NOMO-1 (cell line): ENCODE measurements at regions not wholly inside any gene's neighbourhood (a gene's known extent, or its start where the extent isn't known, plus 50 kb on each side); places are given as distances from the start of the nearest gene placed in this dataset.
"Not testable (repeated sequence)": the region's sequence is repeated elsewhere in the genome, so short reads cannot be mapped to it uniquely, and the experiment has no call there.

Source experiments
- DNase-seq, 2 experiments: peaks; one replicate each; lab custom pipeline; 2025; ENCODE audit not compliant: unreplicated experiment in 2 of 2; lab: John Stamatoyannopoulos, UW

GRCh38 chr5:111635151-111635902 lies 121.7 kb downstream of the NREP start:
- no peak for DNase-seq

GRCh38 chr5:111631328-111631727 lies 119.0 kb upstream of the STARD4 start:
- no peak for DNase-seq

GRCh38 chr5:111628901-111629300 lies 116.6 kb upstream of the STARD4 start:
- no peak for DNase-seq

- no peak for DNase-seq
Measured at GRCh38 chr5:111627862-111628261, 115.5 kb upstream of the STARD4 start.

DNA sequence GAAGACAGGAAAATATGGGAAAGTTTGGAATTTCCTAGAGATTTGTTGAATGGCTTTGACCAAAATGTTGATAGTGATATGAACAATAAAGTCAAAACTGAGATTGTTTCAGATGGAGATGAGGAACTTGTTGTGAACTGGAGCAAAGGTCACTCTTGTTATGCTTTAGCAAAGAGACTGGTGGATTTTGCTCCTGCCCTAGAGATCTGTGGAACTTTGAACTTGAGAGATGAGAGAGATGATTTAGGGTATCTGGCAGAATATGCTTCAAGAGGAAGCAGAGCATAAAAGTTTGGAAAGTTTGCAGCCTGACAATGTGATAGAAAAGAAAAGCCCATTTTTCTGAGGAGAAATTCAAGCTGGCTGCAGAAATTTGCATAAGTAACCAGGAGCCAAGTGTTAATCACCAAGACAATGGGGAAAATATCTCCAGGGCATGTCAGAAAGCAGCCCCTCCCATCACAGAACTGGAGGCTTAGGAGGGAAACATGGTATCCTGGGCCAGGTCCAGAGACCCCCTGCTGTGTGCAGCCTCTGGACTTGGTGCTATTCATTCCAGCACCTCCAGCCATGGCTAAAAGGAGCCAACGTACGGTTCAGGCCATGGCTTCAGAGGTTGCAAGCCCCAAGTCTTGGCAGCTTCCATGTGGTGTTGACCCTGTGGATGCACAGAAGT lies 114.3 kb upstream of the STARD4 start:
- no peak for DNase-seq

- DNase-seq, result no peak
Measured at GRCh38 chr5:111618623-111619271, 106.4 kb upstream of the STARD4 start.

DNA sequence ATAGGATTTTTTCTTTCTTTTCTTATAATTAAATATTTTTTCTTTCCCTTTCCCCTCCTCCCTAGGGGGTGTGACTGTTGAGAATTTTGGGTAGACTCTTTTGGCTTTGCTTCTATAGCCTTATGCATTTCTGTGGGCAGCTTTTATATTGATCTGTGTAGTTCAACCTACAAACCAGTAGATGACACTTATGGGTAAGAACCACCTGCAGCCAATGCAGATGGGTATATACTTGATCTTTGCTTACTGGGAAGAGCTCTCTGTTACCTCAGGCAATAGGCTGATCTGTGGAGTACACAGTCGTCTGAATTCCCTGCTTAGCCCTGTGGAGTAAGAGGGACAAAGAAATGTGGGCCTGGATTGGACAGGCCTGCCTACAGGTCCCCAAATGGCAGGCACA lies 102.7 kb upstream of the STARD4 start:
- no peak for DNase-seq

DNA sequence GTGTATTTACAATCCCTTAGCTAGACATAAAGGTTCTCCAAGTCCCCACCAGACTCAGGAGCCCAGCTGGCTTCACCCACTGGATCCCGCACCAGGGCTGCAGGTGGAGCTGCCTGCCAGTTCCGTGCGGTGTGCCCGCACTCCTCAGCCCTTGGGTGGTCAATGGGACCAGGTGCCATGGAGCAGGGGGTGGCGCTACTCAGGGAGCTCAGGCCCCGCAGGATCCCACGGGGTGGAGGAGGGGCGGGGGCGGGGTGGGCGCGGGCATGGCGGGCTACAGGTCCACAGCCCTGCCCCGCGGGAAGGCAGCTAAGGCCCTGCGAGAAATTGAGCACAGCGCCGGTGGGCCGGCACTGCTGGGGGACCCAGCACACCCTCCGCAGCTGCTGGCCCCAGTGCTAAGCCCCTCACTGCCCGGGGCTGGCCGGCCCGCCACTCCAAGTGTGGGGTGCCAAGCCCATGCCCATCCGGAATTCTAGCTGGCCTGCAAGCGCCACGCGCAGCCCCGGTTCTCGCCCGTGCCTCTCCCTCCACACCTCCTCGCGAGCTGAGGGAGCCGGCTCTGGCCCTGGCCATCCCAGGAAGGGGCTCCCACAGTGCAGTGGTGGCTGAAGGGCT lies 99.8 kb upstream of the STARD4 start:
- not testable (repeated sequence) for DNase-seq

DNA sequence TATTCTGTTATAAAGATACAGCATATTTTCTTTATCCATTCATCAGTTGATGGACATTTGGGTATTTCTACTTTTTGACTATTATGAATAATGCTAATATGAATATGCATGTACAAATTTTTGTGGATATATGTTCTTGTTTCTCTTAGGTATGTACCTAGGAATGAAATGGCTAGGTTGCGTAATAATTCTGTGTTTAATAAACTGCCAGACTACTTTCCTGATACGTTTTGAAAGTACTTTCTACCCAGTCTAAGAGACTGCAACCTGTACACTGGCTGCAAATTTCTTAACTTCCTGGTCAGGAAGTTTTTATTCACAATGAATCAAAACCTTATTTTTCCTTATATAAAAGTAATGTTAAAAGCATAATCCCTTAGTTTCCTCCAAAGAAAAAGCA lies 93.9 kb upstream of the STARD4 start:
- DNase-seq, result no peak

DNA sequence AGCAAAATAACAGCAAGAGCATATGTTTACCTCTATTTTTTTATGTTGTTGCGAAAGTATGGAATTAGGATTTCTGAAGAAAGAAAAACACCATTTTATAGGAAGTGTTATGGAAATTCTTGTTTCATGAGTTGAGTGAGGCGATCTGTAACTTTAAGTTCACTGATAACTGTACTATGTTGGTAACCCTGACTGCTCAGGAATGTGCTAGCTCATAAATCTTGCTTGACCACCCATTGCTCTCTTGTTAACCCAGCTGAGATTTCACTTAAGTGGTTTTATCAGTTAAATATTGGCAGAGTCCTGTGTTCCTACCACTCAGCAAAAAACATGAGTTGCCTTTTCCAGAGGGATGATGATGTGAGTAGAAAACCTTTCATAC lies 91.1 kb upstream of the STARD4 start:
- no peak for DNase-seq

GRCh38 chr5:111602817-111603445 lies 90.6 kb upstream of the STARD4 start:
- no peak for DNase-seq

DNA sequence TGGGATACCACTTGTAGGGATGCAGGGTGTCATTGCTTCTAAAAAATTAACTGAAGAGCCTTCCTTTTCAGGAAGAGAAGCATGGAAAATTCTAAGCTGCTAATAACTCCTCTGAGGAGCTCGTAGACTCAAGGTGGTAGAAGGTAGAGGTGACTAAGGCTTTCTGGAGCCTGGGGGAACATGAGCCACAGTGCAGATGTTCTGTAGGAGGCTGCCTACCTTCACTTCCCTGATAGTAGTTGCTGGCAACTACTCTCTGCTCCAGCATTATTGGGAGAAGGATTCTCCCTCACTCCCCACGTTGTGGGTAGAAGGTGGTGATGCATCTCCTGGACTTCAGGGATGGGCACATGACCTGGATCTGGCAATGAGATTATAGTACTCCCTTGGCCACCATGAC lies 86.7 kb upstream of the STARD4 start:
- DNase-seq, result no peak

GRCh38 chr5:111597491-111597890 lies 85.2 kb upstream of the STARD4 start:
- DNase-seq, result no peak

DNA sequence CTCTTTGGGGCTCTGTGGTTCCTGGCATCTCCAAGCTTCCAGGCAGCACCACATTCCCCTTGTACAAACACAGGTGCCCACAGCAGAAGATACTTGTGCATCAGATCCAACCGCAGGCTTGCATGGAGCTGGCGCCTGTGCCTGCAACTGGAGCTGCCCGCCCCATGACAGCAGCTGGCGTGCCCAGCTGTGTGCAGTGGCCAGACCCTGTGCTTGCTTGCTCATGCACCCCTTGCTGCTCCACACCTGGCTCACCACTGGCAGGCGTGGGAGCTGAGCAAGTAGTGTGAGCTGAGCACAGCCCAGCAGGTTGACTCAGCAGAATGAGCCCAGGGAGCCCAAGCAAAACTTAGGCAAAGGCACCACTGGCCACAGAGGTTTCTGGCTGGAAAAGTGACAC lies 84.4 kb upstream of the STARD4 start:
- DNase-seq, result no peak

DNA sequence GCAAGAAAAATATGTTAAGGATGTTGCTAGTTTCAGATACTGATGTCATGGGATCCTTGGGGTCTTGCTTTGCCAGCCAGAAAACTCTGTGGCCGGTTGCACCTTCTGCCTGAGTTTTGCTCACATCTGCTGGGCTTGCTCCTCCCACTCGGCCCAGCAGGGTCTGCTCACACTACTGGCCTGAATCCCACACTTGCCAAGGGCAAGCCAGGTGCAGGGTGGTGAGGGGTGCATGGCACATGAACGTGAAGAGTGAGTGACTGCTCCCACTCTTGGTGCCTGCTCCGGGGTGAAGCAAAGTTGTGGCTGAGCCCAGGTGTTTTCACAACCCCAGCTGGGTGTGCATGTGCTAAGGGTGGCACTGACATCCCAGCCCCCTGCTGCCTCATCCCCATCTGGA lies 83.1 kb upstream of the STARD4 start:
- no peak for DNase-seq

GRCh38 chr5:111589316-111589715 lies 77.0 kb upstream of the STARD4 start:
- DNase-seq, result no peak

DNA sequence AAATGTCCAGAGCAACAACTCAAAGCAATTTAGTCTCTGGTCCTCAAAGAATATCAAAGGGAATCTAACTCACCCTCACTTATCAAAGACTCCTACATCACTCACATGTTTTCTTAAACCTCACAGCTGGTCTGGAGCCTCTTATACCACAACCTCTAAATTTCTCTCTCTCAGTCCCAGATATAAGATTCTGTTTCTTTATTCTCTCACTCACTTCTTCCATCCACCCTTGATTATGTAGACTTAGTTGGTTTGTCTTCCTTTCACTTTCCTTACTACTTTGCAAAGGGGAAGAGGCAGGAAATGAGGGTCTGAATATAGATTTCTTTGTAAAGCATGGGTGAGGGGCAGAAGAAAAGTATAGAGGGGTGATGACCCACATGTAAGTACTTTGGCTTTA lies 75.4 kb upstream of the STARD4 start:
- DNase-seq, result no peak

DNA sequence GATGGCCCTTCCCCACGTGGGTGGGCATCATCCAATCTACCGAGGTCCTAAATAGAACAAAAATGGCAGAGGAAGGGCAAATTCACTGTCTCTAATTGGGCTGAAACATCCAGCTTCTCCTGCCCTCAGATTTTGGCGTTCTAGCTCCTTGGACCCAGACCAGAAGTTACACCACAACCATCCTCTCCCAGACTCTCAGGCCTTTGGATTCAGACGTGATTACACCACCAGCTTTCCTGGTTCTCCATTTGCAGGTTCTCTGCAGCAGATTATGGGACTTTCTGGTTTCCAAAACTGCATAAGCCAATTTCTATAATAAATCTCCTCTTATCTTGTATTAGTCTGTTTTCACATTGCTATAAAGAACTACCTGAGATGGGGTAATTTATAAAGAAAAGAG lies 73.6 kb upstream of the STARD4 start:
- no peak for DNase-seq

DNA sequence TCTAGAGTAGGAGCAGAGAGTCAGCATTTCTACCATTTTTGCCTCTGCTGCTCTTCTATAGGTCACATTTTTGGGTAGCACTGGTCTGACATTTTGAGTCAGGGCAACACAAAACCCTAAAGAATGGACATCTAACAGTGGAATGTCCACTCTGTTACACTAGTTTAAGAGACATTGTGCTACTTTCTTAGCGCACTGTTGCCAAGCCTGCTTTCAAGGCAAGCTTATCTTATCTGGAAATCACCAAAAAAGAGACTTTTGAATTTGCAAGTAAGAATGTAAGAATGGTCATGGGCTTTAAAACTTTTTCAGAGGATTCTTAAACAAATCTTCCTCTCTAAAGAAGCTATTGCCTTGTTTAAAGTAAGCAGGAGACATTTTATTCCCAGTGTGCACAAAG lies 73.0 kb upstream of the STARD4 start:
- no peak for DNase-seq

- DNase-seq, result peak; percentile 64 to 87
Measured at GRCh38 chr5:111584651-111585050, 72.3 kb upstream of the STARD4 start.

DNA sequence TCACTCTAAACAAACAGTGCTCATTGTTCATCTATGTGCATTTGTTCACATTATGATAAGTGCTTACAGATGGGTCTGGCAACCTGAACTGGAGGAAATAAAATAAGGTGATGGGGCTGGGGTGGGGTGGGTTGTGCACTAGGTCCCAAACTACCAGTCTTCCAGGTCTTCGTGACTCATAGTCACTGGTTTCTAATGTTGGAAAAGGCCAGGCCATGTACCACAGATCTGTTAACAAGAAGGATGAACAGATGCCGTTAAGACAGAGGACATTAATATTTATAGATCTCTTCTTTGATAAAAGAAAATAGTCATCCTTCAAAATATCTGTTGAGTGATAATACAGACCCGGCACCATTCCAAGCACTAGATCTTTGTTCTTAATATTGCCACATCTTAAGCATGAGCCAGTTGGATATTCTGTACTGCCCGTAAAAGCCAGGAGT lies 71.4 kb upstream of the STARD4 start:
- DNase-seq, result no peak
